ENCODE measurements at regions not wholly inside any gene's neighbourhood (a gene's known extent, or its start where the extent isn't known, plus 50 kb on each side); places are given as distances from the start of the nearest gene placed in this dataset.
"Not testable (repeated sequence)": the region's sequence is repeated elsewhere in the genome, so short reads cannot be mapped to it uniquely, and the experiment has no call there.

DNA sequence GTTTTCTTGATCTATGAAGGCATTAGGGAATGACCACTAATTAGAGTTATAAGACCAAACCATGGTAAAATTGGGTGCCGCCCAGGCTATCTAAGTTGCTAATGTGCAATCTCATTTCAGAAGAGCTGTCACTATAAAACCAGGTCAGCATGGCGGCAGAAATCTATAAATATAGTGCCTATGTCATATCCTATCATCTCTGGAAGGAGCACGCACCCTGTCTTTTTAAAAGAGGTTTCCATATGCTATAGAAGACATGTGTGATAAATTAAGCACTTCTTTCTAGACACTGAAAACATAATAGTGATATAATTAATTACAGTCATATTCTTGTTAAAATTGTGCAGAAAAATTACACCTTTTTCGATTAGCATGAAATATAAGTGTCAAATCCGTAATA lies 152.0 kb upstream of the MDFIC2 start:
- Histone ChIP-seq H3K4me1 (no peaks in the 10 kb centered on the region), H3K27ac (no peak overlapping the region), H3K9me3 (no peaks in the 10 kb centered on the region), H3K27me3 (no peaks in the 10 kb centered on the region), H3K36me3 (no peaks in the 10 kb centered on the region), H3K4me3 (no peak overlapping the region)
- DNase-seq, result no peak
- TF ChIP-seq POLR2A (IDR thresholded peaks at IDR 0.05) (no peak), CTCF (IDR thresholded peaks at IDR 0.05) (no peak)

DNA sequence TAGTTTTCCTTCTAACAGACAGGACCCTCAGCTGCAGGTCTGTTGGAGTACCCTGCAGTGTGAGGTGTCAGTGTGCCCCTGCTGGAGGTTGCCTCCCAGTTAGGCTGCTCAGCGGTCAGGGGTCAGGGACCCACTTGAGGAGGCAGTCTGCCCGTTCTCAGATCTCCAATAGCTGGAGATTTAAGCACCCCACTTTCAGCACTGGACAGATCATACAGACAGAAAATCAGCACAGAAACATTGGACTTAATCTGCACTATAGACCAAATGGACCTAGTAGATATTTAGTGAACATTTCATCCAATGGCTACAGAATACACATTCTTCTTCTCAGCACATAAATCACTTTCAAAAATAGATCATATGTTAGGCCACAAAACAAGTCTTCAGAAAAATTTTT lies 137.8 kb upstream of the MDFIC2 start:
- DNase-seq, H3K4me3 ChIP-seq, H3K27ac ChIP-seq, H3K27me3 ChIP-seq, H3K4me1 ChIP-seq, H3K36me3 ChIP-seq, H3K9me3 ChIP-seq: not testable (repeated sequence)

- H3K9me3 ChIP-seq, H3K27ac ChIP-seq, H3K4me3 ChIP-seq, H3K27me3 ChIP-seq, H3K36me3 ChIP-seq, H3K4me1 ChIP-seq, DNase-seq: not testable (repeated sequence)
Measured at GRCh38 chr3:70435422-70435821, 123.0 kb upstream of the MDFIC2 start.

DNA sequence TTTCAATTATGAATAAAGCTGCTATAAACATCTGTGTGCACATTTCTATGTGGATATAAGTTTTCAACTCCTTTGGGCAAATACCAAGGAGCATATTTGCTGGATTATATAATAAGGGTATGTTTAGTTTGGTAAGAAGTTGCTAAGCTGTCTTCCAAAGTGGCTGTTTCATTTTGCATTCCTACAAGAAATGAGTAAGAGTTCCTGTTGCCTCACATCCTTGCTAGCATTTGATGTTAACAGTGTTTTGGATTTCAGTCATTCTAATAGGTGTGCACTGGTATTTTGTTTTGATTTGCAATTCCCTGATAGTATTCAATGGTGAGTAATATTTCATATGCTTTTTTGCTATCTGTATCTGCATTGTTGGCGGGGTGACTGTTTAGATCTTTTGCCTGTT lies 120.7 kb upstream of the MDFIC2 start:
- Histone ChIP-seq H3K9me3 (no peaks in the 10 kb centered on the region), H3K27me3 (no peaks in the 10 kb centered on the region), H3K36me3 (no peaks in the 10 kb centered on the region), H3K27ac (no peak overlapping the region), H3K4me3 (no peak overlapping the region), H3K4me1 (no peaks in the 10 kb centered on the region)
- no peak for TF ChIP-seq POLR2A (IDR thresholded peaks at IDR 0.05)
- no peak for TF ChIP-seq CTCF (IDR thresholded peaks at IDR 0.05)
- DNase-seq, result no peak

DNA sequence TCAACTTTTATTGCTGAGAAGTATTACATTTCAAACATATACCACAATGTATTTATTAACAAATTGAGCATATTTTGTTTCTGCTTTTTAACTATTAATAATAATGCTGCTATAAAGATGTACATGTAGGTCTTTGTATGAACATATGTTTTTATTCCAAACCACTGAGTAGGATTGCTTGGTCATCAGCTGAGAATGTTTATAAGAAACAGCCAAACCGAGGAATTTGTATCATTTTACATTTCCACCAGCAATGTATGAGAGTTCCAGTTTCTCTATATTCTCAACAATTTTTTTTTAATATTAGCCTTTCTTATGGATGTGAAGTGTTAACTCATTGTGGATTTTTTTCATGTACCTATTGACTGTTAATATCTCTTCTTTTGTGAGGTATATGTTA lies 119.5 kb upstream of the MDFIC2 start:
- DNase-seq, result no peak
- no peaks in the 10 kb centered on the region for H3K36me3 ChIP-seq
- TF ChIP-seq POLR2A (IDR thresholded peaks at IDR 0.05) (no peak), CTCF (IDR thresholded peaks at IDR 0.05) (no peak)

DNA sequence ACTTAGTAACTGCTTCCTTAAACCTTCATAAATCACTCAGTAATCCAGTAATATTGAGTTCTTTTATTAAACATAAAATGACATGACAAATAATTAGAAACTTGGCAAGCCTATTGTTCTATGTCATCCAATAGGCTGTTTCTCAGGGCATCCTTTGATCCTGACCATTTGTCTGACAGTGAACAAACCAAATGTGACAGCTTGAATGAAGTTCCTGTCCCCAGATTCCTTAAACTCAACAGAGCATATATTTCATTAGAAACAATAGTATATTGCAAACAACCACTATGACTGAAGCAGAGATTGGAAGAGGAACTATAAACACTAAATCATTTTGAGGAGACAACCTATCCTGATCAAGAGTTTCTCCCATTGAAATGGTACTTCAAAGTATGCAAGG lies 113.6 kb upstream of the MDFIC2 start:
- TF ChIP-seq CTCF (IDR thresholded peaks at IDR 0.05) (no peak), POLR2A (IDR thresholded peaks at IDR 0.05) (no peak)
- Histone ChIP-seq H3K27ac (no peak overlapping the region), H3K9me3 (no peaks in the 10 kb centered on the region), H3K4me1 (no peaks in the 10 kb centered on the region), H3K27me3 (no peaks in the 10 kb centered on the region), H3K36me3 (no peaks in the 10 kb centered on the region), H3K4me3 (no peak overlapping the region)
- DNase-seq, result no peak

More for the DNA sequence above, 119.5 kb upstream of the MDFIC2 start:
- H3K4me1 ChIP-seq, result no peaks in the 10 kb centered on the region
- no peaks in the 10 kb centered on the region for H3K9me3 ChIP-seq
- H3K27me3 ChIP-seq, result no peaks in the 10 kb centered on the region
- no peak overlapping the region for H3K27ac ChIP-seq
- no peak overlapping the region for H3K4me3 ChIP-seq

GRCh38 chr3:70421506-70421905 lies 109.1 kb upstream of the MDFIC2 start:
- Histone ChIP-seq H3K36me3 (no peaks in the 10 kb centered on the region), H3K27me3 (no peaks in the 10 kb centered on the region), H3K4me1 (no peaks in the 10 kb centered on the region), H3K27ac (no peak overlapping the region), H3K4me3 (no peak overlapping the region), H3K9me3 (no peaks in the 10 kb centered on the region)
- no peak for DNase-seq
- TF ChIP-seq POLR2A (IDR thresholded peaks at IDR 0.05) (no peak), CTCF (IDR thresholded peaks at IDR 0.05) (no peak)

Data from Peyer's patch (tissue), 4 donors.